Endothelial cell of umbilical vein (primary cell): ENCODE measurements at regions not wholly inside any gene's neighbourhood (a gene's known extent, or its start where the extent isn't known, plus 50 kb on each side); places are given as distances from the start of the nearest gene placed in this dataset.
"Not testable (repeated sequence)": the region's sequence is repeated elsewhere in the genome, so short reads cannot be mapped to it uniquely, and the experiment has no call there.

ENCODE experiments used
- BruUV-seq: library from RNA; stranded (reverse); fragments of 400-500 nt; replicated peaks from 2 replicates; lab custom pipeline; 2021; lab: Mats Ljungman, UMichigan
- CTCF ChIA-PET: fragments of 300-600, 350-600 bp; sonication (Branson Sonifier 250); formaldehyde crosslinking; loops from one replicate; lab custom pipeline; 2021; ENCODE audit warnings: antibody characterized with exemption, inconsistent platforms; lab: Charles Lee
- POLR2A ChIA-PET: fragments of 300-600, 350-600 bp; sonication (Branson Sonifier 250); formaldehyde crosslinking; loops from one replicate; lab custom pipeline; 2021; ENCODE audit warnings: antibody characterized with exemption, inconsistent platforms; lab: Charles Lee
- DNase-seq: peaks from one replicate; pipeline ENCODE4 v3.0.0-alpha.2; 2011; ENCODE audit warnings: low read depth, low spot score
- FAIRE-seq: peaks from 2 replicates; lab custom pipeline; 2011; peaks lifted over from hg19 to GRCh38; lab: Jason Lieb, UNC
- H2AFZ ChIP-seq: 2 replicates; pipeline ENCODE4 v1.6.0; 2012; ENCODE audit warnings: low read depth, low read length, control low read depth, inconsistent platforms
- H3K27ac ChIP-seq: 2 replicates; pipeline ENCODE4 v1.5.1; 2011; ENCODE audit warnings: low read depth, mild to moderate bottlenecking, control low read depth, low read length, moderate library complexity; ENCODE audit not compliant: insufficient read depth
- H3K27me3 ChIP-seq, 2 experiments: 2 replicates each; pipeline versions ENCODE4 v1.6.0 to v1.6.1; 2011; ENCODE audit warnings: low read length in 2 of 2, mixed read lengths in 1 of 2; ENCODE audit not compliant: control insufficient read depth in 2 of 2, insufficient read depth in 2 of 2
- H3K36me3 ChIP-seq, 2 experiments: 2 replicates in 1 of 2; 3 replicates in 1 of 2; pipeline ENCODE4 v1.5.1; 2011; ENCODE audit warnings: low read length in 2 of 2, mild to moderate bottlenecking in 1 of 2, moderate library complexity in 1 of 2; ENCODE audit not compliant: control insufficient read depth in 2 of 2, insufficient read depth in 2 of 2; ENCODE audit errors: extremely low read depth in 1 of 2
- H3K4me1 ChIP-seq: 3 replicates; pipeline ENCODE4 v1.5.1; 2011; ENCODE audit warnings: mild to moderate bottlenecking, low read length; ENCODE audit not compliant: control insufficient read depth, insufficient read depth; ENCODE audit errors: extremely low read depth
- H3K4me2 ChIP-seq: 2 replicates; pipeline ENCODE4 v1.6.1; 2011; ENCODE audit warnings: low read length, control low read depth, mixed read lengths; ENCODE audit not compliant: insufficient read depth
- H3K4me3 ChIP-seq, 3 experiments: fragments of 200-600 bp in 1 of 3; sonication (generic), shearing (Covaris generic) in 1 of 3; replicated peaks in 1 of 3; 2 replicates each; pipeline ENCODE4 v1.5.1; 2011 to 2016; ENCODE audit warnings: control low read depth in 3 of 3, low read length in 3 of 3, mild to moderate bottlenecking in 2 of 3, inconsistent platforms in 1 of 3, low read depth in 1 of 3, moderate library complexity in 1 of 3; ENCODE audit not compliant: insufficient read depth in 1 of 3
- H3K79me2 ChIP-seq: 2 replicates; pipeline ENCODE4 v1.6.0; 2012; ENCODE audit warnings: low read length, inconsistent platforms; ENCODE audit not compliant: control insufficient read depth, insufficient read depth
- H3K9ac ChIP-seq: replicated peaks from 2 replicates; pipeline ENCODE3; 2011; ENCODE audit warnings: low read length, control low read depth; ENCODE audit not compliant: insufficient read depth; ENCODE audit errors: extremely low read depth
- H3K9me1 ChIP-seq: replicated peaks from 3 replicates; pipeline ENCODE4 v1.6.0; 2011; ENCODE audit warnings: mild to moderate bottlenecking, low read length; ENCODE audit not compliant: control insufficient read depth, insufficient read depth; ENCODE audit errors: extremely low read depth
- H3K9me3 ChIP-seq: replicated peaks from 2 replicates; pipeline ENCODE4 v1.5.1; 2012; ENCODE audit warnings: low read length, inconsistent platforms; ENCODE audit not compliant: control insufficient read depth, insufficient read depth
- H4K20me1 ChIP-seq: replicated peaks from 2 replicates; pipeline ENCODE3; 2011; ENCODE audit warnings: mild to moderate bottlenecking, low read length; ENCODE audit not compliant: control insufficient read depth, insufficient read depth; ENCODE audit errors: extremely low read depth
- CTCF ChIP-seq, 2 donors: IDR thresholded peaks; 1 replicate in 1 of 2; 2 replicates in 1 of 2; pipeline ENCODE4 v1.5.1; 2011; ENCODE audit warnings: low read length in 2 of 2, mild to moderate bottlenecking in 2 of 2, moderate library complexity in 2 of 2, control low read depth in 1 of 2, inconsistent platforms in 1 of 2, low read depth in 1 of 2; ENCODE audit not compliant: insufficient read depth in 1 of 2; ENCODE audit errors: extremely low read depth in 1 of 2
- EZH2 ChIP-seq: IDR thresholded peaks from 2 replicates; pipeline ENCODE4 v1.6.1; 2012; ENCODE audit warnings: borderline replicate concordance, low read depth, mild to moderate bottlenecking, moderate library complexity, low read length, inconsistent platforms; ENCODE audit not compliant: severe bottlenecking
- FOS ChIP-seq: IDR thresholded peaks from 2 replicates; pipeline ENCODE4 v1.6.1; 2011; ENCODE audit warnings: mild to moderate bottlenecking, low read length, moderate library complexity, borderline replicate concordance; ENCODE audit not compliant: insufficient read depth
- GATA2 ChIP-seq: IDR thresholded peaks from 2 replicates; pipeline ENCODE4 v1.7.0; 2011; ENCODE audit warnings: low read depth, mild to moderate bottlenecking, moderate library complexity, mixed read lengths, low read length; ENCODE audit not compliant: insufficient read length, insufficient read depth
- JUN ChIP-seq: IDR thresholded peaks from 2 replicates; pipeline ENCODE4 v1.6.1; 2011; ENCODE audit warnings: borderline replicate concordance, low read depth; ENCODE audit not compliant: insufficient read length, insufficient read depth
- MAX ChIP-seq: IDR thresholded peaks from 2 replicates; pipeline ENCODE4 v1.6.1; 2011; ENCODE audit not compliant: insufficient read depth, insufficient read length
- MYC ChIP-seq: IDR thresholded peaks from one replicate; pipeline ENCODE4 v1.6.1; 2011; ENCODE audit warnings: mild to moderate bottlenecking, low read depth, low read length
- POLR2A ChIP-seq: IDR thresholded peaks from 2 replicates; pipeline ENCODE4 v1.6.1; 2012; ENCODE audit warnings: low read depth, mild to moderate bottlenecking, control low read depth, low read length
- POLR2AphosphoS5 ChIP-seq: IDR thresholded peaks from 2 replicates; pipeline ENCODE4 v1.6.1; 2012; ENCODE audit warnings: low read depth, mild to moderate bottlenecking, control low read depth, low read length, moderate library complexity; ENCODE audit not compliant: insufficient read depth
- dilution Hi-C: fragments of 300-500 bp; cut with MboI; formaldehyde crosslinking; loops from one replicate; pipeline ENCODE4 v1.15.0; 2019; ENCODE audit warnings: low sequenced_read_pairs; ENCODE audit not compliant: extremely low pct_ligation_motif_present
- intact Hi-C: fragments of 100-400 bp; cut with micrococcal nuclease; formaldehyde crosslinking; loops from one replicate; pipeline ENCODE4 v1.10.0; 2022

- Histone ChIP-seq H3K27me3 (no peaks in the 10 kb centered on the region), H4K20me1 (no peaks in the 10 kb centered on the region), H3K27ac (no peak overlapping the region), H3K4me1 (peaks cover 21% of the 10 kb centered on the region), H3K9me3 (no peaks in the 10 kb centered on the region), H3K9ac (no peak overlapping the region), H3K36me3 (no peaks in the 10 kb centered on the region), H3K9me1 (no peaks in the 10 kb centered on the region), H3K79me2 (no peaks in the 10 kb centered on the region), H3K4me2 (no peak overlapping the region), H2AFZ (no peak overlapping the region), H3K4me3 (no peak overlapping the region)
- dilution Hi-C loops (no loop called here), intact Hi-C loops (loop anchor here (1.0 kb wide), 1 partner anchor 56 kb away; no protein-coding TSS in a partner anchor)
- no peak for FAIRE-seq
- TF ChIP-seq MAX (no peak), EZH2 (no peak), FOS (no peak), JUN (no peak), MYC (no peak), POLR2A (no peak), CTCF (IDR thresholded peaks at IDR 0.05; ENCODE audit: extremely low read depth in 1 of 2, insufficient read depth in 1 of 2, low read depth in 1 of 2, low read length in 2 of 2) (no peak), POLR2AphosphoS5 (no peak), GATA2 (no peak)
- DNase-seq: no peak
- POLR2A ChIA-PET: no interaction called here
- no TSS peak for BruUV-seq
- CTCF ChIA-PET: interaction anchor here (1.3 kb wide), 1 partner anchor 30 kb away, joined by 3 read pairs; no protein-coding TSS in a partner anchor
These were observed 1787.3 kb downstream of the SLITRK5 start for GRCh38 chr13:89458456-89458855.

- POLR2A ChIA-PET, H2AFZ ChIP-seq, H3K9me1 ChIP-seq, BruUV-seq, H3K9ac ChIP-seq, H3K27me3 ChIP-seq, H3K4me3 ChIP-seq, CTCF ChIA-PET, H3K4me2 ChIP-seq, intact Hi-C loops, H3K27ac ChIP-seq, H3K79me2 ChIP-seq, FAIRE-seq, H3K36me3 ChIP-seq, dilution Hi-C loops, H3K9me3 ChIP-seq, H4K20me1 ChIP-seq, DNase-seq: not testable (repeated sequence)
- peaks cover 16% of the 10 kb centered on the region for H3K4me1 ChIP-seq
These were observed 1789.7 kb downstream of the SLITRK5 start for GRCh38 chr13:89460895-89461294.
